Activated T-helper 1 cell treated with Interleukin-2 at 50 U/mL for 16 hours (primary cell): ENCODE measurements at regions not wholly inside any gene's neighbourhood (a gene's known extent, or its start where the extent isn't known, plus 50 kb on each side); places are given as distances from the start of the nearest gene placed in this dataset.

Source experiments
- DNase-seq: peaks from one replicate; pipeline ENCODE4 v3.0.0-alpha.2; 2020; ENCODE audit warnings: low read depth

DNA sequence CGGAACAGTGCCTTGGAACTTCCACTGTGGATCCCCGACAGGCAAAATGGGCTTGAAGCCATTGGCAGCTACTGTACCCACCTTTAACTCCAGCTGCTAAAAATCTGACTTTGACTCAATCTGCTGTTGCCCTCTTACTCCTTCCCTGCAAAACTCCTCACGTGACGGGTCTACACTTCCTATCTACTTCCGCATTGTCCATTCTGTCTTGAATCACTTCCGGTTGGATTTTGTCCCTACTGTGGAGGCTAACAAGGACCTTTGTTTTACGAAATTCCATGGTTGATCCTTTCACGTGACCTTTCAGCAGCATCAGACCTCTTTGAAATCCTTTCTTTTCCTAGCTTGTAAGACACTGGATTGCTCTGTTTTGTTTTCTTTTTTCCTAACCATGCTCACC is 268.4 kb downstream of the PRDM2 start:
- no peak for DNase-seq

DNA sequence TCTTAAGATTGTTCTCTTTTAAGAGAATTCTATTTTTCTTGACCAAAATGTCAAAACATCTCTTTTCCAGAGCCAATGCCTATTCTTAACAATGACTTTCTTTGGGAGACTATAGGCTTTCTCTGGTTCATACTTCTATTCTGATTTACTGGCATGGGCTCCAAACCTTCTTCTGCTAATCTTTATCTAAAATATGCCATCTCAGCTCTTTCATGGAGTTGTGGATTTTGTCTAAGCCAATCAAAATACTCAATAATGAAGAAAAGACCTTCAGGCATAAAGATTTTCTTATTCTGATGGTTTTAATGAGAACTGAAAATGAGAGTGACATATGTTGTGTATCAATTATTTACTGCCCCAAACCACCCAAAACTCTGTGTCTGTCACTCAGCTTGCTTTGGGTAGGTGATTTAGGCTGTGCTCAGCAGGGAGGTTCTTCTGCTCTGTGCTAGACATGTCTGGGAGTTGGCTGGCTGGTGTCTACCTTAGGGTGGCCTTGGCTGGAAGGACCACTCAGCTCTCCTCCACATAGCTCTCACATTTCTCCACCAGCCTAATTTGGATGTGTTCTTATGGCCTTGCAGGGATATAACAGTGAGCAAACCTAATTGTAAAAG is 270.8 kb downstream of the PRDM2 start:
- DNase-seq = no peak

DNA sequence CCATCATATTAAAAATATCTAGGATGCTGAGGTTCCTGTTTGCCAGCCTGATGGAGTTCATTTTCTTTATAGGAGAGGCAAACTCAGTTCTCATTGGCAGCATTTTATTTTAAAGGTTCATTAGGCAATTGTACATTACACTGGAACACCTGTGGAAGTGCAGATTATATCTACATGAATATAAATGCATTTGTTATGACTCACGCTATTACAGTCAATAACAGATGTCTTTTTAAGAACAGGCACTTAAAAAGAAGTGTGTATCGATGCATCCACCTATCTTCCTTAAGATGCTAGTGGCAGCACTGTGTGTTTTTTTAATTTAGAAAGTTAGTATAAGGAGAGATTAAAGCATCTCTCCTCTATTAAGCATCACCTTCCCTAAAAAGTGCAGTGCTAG is 276.5 kb downstream of the PRDM2 start:
- no peak for DNase-seq

GRCh38 chr1:13981142-13981541 is 281.2 kb downstream of the PRDM2 start:
- no peak for DNase-seq

GRCh38 chr1:13983393-13983792 is 283.4 kb downstream of the PRDM2 start:
- DNase-seq = no peak

- no peak for DNase-seq
Observed at GRCh38 chr1:13990939-13991338, 291.0 kb downstream of the PRDM2 start.

DNA sequence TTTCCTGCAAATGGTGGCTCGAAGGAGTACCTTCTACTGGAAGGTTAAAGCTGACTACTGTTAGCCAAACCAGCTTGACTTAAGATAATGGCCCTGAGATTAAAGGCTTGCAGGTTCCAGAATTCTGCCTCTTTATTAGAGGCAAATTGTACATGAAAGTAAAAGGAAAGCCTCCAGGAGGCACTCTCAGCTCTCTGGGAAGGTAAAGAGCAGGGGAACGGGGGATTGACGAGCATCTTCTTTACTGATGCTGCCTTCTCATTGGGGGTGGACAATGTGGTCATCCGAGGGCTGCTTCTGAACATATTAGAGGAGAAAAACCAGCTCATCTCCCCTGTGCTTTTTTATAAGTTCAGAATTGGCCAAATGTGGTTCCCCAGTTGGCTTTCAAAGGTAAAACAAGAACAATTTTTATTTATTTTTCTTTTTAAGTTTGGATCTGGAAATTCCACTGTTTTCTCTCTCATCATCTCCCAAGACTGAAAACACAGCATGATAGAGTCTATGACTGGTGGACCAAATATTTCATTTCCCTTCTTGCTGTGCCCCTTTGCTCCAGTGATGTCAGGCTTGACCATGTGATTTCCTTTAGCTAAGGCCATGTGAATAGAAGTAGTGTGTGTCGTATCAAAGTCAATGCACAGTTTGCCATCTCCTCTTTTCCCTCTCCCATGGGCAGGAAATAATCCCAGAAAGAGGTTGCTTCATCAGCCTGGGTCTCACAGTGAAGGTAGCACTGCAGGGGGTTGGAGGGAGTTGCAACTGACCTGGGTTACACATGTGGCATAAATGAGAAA is 292.7 kb downstream of the PRDM2 start:
- DNase-seq = no peak

DNA sequence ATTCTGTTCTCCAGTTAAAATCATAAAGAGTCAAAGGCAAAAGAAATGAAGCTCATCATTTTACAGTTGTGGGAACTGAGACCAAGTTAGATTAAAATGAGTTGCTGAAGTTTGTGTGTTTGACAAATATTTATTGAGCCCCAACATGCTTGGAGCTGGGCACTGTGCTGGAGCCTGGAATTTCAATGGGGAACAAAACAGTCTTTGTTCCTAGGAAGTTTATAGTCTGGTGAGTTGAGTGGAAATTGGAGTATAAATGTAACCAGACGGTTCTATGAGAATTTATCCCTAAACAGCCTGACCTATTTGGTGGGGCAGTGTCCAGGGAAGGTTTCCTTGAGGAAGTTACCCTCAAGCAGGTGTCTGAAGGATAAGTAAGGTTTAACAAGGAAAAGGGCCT is 294.4 kb downstream of the PRDM2 start:
- no peak for DNase-seq

DNA sequence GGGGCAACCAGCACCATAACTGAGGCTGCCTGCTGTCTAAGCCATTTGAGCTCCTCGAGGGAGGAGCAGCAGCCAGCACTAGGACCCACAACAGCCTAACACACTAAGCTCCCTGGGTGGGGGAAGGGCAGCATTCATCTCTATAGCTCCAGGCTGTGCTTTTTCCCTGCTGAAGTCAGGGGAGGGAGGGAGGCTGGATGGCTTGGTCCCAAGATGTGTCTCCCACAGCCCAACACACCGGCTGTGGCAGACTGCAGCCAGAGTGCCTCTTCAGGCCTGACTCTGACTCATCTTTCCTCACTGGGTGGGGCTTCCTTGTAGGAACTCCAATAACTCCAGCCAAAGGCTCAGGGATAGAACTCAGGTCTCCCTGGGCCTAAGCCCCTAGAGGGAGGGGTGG is 296.3 kb downstream of the PRDM2 start:
- DNase-seq = no peak

- no peak for DNase-seq
Observed at GRCh38 chr1:14003552-14003951, 303.6 kb downstream of the PRDM2 start.

GRCh38 chr1:14009582-14009981 is 309.6 kb downstream of the PRDM2 start:
- DNase-seq = no peak

GRCh38 chr1:14010476-14010875 is 310.5 kb downstream of the PRDM2 start:
- no peak for DNase-seq

DNA sequence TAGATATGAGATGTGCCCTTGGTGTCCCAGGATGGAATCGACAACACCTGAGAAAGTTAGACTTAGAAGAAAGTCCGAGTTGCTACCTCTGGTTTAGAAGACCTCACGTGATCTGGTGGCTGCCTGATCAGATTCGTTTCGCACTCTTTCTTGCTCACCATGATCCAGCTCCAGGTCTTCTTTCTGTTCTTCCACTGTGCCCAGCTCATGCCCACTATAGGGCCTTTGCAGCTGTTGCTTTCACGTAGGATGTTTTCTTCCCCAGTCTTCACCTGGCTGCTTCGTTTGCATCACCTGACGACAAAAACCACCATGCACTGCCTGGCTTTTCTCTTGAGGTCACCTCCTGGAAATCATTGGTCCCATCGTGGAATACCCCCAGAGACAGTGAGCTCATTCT is 311.1 kb downstream of the PRDM2 start:
- no peak for DNase-seq

DNA sequence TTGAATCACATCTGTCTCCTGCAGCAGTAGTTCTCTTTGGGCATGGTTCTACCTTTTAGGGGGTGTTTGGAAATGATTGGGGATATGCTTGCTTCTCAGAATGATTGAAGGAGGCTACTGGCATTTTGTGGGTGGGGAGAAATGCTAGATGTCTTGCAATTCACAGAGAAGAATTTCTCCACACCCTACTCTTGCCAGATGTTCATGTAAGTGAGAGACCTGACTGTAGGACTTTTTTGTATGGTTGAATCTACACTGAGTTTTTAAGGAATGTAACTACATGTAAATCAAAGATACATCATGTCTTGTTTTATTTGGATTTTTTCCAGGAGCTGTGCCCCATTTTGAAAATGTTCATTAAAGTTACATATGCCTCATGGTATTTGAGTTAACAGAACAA is 311.9 kb downstream of the PRDM2 start:
- DNase-seq = no peak

- DNase-seq = no peak
Observed at GRCh38 chr1:14014929-14015328, 314.9 kb downstream of the PRDM2 start.

DNA sequence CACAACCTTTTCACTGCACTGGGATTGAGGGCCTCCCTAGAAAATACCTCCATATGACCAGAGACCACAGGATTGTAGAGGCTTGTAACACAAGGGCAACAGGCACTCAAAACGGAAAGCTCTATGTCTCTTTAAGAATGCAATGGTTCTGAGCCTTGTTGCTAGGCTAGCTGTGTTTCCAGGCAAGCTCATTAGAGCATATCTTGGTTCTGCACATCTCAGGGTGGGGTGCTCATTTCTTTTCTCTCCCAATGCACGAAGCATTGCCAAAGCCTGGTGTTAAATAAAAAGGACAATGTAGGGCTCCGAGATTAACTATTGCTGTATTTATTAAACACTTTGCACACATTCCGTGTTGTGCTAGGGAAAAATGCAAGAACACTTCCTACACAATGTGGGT is 315.9 kb downstream of the PRDM2 start:
- no peak for DNase-seq

GRCh38 chr1:14017531-14017961 is 317.6 kb downstream of the PRDM2 start:
- no peak for DNase-seq

GRCh38 chr1:14019461-14019860 is 319.5 kb downstream of the PRDM2 start:
- no peak for DNase-seq

DNA sequence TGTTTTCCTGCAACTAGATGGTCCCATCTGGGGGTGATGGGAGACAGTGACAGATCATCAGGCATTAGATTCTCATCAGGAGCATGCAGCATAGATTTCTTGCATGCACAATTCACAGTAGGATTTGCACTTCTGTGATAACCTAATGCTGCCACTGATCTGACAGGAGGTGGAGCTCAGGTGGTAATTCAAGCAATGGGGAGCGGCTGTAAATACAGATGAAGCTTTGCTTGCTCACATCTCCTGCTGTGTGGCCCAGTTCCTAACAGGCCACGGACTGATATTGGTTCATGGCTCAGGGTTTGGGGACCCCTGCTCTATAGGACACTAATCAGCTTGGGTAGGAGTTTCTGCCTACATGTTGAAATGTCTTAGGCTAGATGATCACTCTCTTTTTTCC is 320.0 kb downstream of the PRDM2 start:
- no peak for DNase-seq

- DNase-seq = no peak
Observed at GRCh38 chr1:14027099-14027498, 327.1 kb downstream of the PRDM2 start.

DNA sequence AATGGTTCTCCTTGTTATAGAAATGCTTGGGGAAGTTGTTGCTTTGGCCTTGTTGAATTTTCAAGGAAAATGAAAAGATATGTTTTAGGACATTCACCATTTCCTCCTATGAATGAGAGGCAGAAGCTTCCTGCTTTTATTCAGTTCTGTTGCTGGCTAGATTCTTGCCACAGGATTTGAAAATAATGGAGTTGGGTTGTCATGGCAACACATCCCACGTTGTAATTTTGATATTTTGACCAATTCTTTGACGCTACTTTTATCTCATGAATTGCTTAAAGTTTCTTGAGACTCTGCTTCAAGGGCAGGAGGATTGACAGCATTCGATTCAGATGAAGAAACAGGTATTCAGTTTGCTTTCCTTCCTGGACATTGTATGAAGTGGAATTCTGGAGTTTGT is 331.5 kb downstream of the PRDM2 start:
- no peak for DNase-seq

- no peak for DNase-seq
Observed at GRCh38 chr1:14034506-14034905, 334.5 kb downstream of the PRDM2 start.

GRCh38 chr1:14037101-14037847 is 337.3 kb downstream of the PRDM2 start:
- DNase-seq = no peak
